Peyer's patch (tissue), 4 donors: ENCODE measurements at regions not wholly inside any gene's neighbourhood (a gene's known extent, or its start where the extent isn't known, plus 50 kb on each side); places are given as distances from the start of the nearest gene placed in this dataset.

ENCODE experiments used
- DNase-seq, 3 donors: peaks; one replicate each; pipeline ENCODE4 v3.0.0-alpha.2; 2017 to 2019
- H3K27ac ChIP-seq, 4 donors: fragments of 200-600 bp; sonication (generic); one replicate each; pipeline ENCODE4 v1.5.1; 2016 to 2019
- H3K27me3 ChIP-seq, 2 donors: fragments of 200-600 bp; sonication (generic); one replicate each; pipeline ENCODE4 v1.5.1; 2019
- H3K36me3 ChIP-seq, 3 donors: fragments of 200-600 bp; sonication (generic); one replicate each; pipeline ENCODE4 v1.5.1; 2016 to 2019
- H3K4me1 ChIP-seq, 4 donors: fragments of 200-600 bp; sonication (generic); one replicate each; pipeline ENCODE4 v1.5.1; 2016 to 2019
- H3K4me3 ChIP-seq, 4 donors: fragments of 200-600 bp; sonication (generic); 1 replicate in 3 of 4; 2 replicates in 1 of 4; pipeline ENCODE4 v1.5.1; 2016 to 2019; ENCODE audit warnings: mild to moderate bottlenecking in 1 of 4
- H3K9me3 ChIP-seq, 4 donors: fragments of 200-600 bp; sonication (generic); one replicate each; pipeline ENCODE4 v1.5.1; 2016 to 2019; ENCODE audit warnings: mild to moderate bottlenecking in 1 of 4
- CTCF ChIP-seq, 6 experiments: fragments of 450-650 bp in 4 of 6; fragments of 200-600 bp in 2 of 6; sonication (generic) in 1 of 6; IDR thresholded peaks; one replicate each; pipeline ENCODE4 v1.5.1; 2017 to 2019; ENCODE audit warnings: antibody characterized with exemption in 6 of 6, mild to moderate bottlenecking in 3 of 6, moderate library complexity in 1 of 6
- POLR2A ChIP-seq, 2 donors: fragments of 450-650 bp; IDR thresholded peaks; one replicate each; pipeline ENCODE4 v1.5.1; 2017; ENCODE audit warnings: antibody characterized with exemption in 2 of 2, mild to moderate bottlenecking in 2 of 2, moderate library complexity in 2 of 2

GRCh38 chr4:171464499-171464898 lies 348.7 kb upstream of the GALNTL6 start:
- H3K4me3 ChIP-seq: no peak overlapping the region
- no peaks in the 10 kb centered on the region for H3K9me3 ChIP-seq
- no peaks in the 10 kb centered on the region for H3K36me3 ChIP-seq
- no peaks in the 10 kb centered on the region for H3K27me3 ChIP-seq
- DNase-seq: no peak
- no peak overlapping the region for H3K27ac ChIP-seq
- TF ChIP-seq CTCF (IDR thresholded peaks at IDR 0.05) (no peak), POLR2A (IDR thresholded peaks at IDR 0.05) (no peak)
- H3K4me1 ChIP-seq: no peaks in the 10 kb centered on the region

DNA sequence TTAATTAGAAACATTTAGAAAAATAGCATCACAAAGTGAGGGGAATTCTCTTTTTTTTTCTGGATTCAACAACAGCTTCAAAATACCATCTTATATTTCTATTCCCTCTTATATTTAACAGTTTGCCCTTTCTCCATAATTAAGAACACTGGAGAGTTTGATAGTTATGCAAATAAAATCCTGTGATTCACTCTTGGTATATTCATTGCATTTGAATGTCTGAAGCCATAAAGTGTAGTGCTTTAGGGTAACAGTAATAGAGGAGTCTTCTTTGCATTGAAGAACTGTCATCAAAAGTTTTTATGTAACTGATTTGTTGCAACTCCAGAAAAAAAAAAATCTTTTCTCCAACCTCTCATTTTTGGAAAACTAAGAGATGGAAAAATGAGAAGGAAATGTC lies 352.0 kb upstream of the GALNTL6 start:
- no peak for TF ChIP-seq POLR2A (IDR thresholded peaks at IDR 0.05)
- TF ChIP-seq CTCF (IDR thresholded peaks at IDR 0.05): no peak
- no peak overlapping the region for H3K4me3 ChIP-seq
- H3K27me3 ChIP-seq: no peaks in the 10 kb centered on the region
- no peaks in the 10 kb centered on the region for H3K4me1 ChIP-seq
- H3K36me3 ChIP-seq: no peaks in the 10 kb centered on the region
- DNase-seq: no peak
- no peak overlapping the region for H3K27ac ChIP-seq
- H3K9me3 ChIP-seq: peaks cover 0 to 8% (median 0%) of the 10 kb centered on the region in 4 donors

GRCh38 chr4:171448919-171449481 lies 364.2 kb upstream of the GALNTL6 start:
- Histone ChIP-seq H3K4me3 (no peak overlapping the region), H3K27me3 (no peaks in the 10 kb centered on the region), H3K9me3 (no peaks in the 10 kb centered on the region), H3K4me1 (no peaks in the 10 kb centered on the region), H3K36me3 (no peaks in the 10 kb centered on the region), H3K27ac (no peak overlapping the region)
- DNase-seq: no peak
- TF ChIP-seq POLR2A (IDR thresholded peaks at IDR 0.05) (no peak), CTCF (IDR thresholded peaks at IDR 0.05) (no peak)

- Histone ChIP-seq H3K9me3 (no peaks in the 10 kb centered on the region), H3K4me3 (no peak overlapping the region), H3K27me3 (no peaks in the 10 kb centered on the region), H3K27ac (no peak overlapping the region), H3K4me1 (no peaks in the 10 kb centered on the region), H3K36me3 (no peaks in the 10 kb centered on the region)
- DNase-seq: no peak
- TF ChIP-seq CTCF (IDR thresholded peaks at IDR 0.05) (no peak), POLR2A (IDR thresholded peaks at IDR 0.05) (no peak)
Measured at GRCh38 chr4:171448358-171448757, 364.8 kb upstream of the GALNTL6 start.

DNA sequence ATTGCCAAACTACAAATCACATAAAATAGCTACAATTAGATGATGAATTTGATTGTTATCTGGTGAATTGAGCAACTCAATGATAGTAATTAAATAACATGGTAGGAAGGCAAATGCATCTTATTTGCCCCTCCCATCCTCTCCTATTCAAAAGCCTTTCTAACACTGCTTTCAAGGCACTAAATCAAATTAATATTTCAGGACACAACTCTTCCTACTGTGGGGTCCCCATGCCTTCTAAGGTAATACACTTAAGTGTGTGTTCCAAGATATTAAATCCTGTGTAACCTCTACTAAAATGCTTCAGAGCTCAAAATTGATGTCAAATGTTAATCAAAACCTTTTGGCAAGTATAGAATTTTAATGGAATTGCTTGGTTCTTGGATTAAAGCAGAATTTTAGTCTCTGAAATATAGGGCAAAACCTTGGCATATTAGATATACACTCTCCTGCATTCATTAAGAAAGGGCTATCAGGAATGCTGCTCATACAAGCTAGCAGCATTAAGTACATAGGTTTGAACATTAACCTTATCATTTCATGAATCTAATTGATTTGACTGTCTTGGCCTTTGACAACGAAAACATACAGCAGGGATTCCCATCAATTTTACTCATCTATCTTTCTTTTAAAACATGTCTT lies 371.8 kb upstream of the GALNTL6 start:
- no peaks in the 10 kb centered on the region for H3K4me1 ChIP-seq
- peaks cover 0 to 2% (median 0%) of the 10 kb centered on the region in 4 donors for H3K9me3 ChIP-seq
- H3K27me3 ChIP-seq: no peaks in the 10 kb centered on the region
- H3K36me3 ChIP-seq: no peaks in the 10 kb centered on the region
- no peak for DNase-seq
- no peak overlapping the region for H3K4me3 ChIP-seq
- no peak overlapping the region for H3K27ac ChIP-seq
- TF ChIP-seq CTCF (IDR thresholded peaks at IDR 0.05): no peak
- TF ChIP-seq POLR2A (IDR thresholded peaks at IDR 0.05): no peak
